ENCODE measurements at regions not wholly inside any gene's neighbourhood (a gene's known extent, or its start where the extent isn't known, plus 50 kb on each side); places are given as distances from the start of the nearest gene placed in this dataset.

DNA sequence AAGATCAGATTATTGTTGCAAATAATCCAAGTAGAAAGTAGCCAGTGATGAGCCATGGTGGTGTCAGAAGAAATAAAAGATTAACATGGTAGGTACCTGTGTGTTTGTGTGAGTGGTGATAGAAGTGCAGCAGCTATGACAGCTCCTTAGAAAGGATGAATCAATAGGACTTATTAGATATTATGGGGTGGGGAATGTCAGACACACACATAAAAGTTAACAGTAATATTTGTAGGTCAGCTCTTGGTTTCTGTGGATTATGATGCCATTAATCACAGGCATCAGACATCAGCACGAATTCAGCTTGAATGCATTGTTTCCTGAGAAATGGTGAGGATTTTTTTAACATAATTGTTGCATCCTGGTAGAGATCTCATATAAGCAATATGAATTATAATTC, 695.7 kb downstream of the CENPC start:
- no peak for TF ChIP-seq CTCF (IDR thresholded peaks at IDR 0.05; ENCODE audit: insufficient read depth, low read length)

GRCh38 chr4:66842724-66843088, 702.6 kb downstream of the CENPC start:
- no peak for DNase-seq (ENCODE audit: low read depth)
- no peak for TF ChIP-seq CTCF (IDR thresholded peaks at IDR 0.05; ENCODE audit: insufficient read depth, low read length)
- no peak overlapping the region for H3K4me3 ChIP-seq (ENCODE audit: low read depth, low read length)

More for the DNA sequence above, 695.7 kb downstream of the CENPC start:
- no peak overlapping the region for H3K4me3 ChIP-seq (ENCODE audit: low read depth, low read length)
- no peak for DNase-seq (ENCODE audit: low read depth)

DNA sequence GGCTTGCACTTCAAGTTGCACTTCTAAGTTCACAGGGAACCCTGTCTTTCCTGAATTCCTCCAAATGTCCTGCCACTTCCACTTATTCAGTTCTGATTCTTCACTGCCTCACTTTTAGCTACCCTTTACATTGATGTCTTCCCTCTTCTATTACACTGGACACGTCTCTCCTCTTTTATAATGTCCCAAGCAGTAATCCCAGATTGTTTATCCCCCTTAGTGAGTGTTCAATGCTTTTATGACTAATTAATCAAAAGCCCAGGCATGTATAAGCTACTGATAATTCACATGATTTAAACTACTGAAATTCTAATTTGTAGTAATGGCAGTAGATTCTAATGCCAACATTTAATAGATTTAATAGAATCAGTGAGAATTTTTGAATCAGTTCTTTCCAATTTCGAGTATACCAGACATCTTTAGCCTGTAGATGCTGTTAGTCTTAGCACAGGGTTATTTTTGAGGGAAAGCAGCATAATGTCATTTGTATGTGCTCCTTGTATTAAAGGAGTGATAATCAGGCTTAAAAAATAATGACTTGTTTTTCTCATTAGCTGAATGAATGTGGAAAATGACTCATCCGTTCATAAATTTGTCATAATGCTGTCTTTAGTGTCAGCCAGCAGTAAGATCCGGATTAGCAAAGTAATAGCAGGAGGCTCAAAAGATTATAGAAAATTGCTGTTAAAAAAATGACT, 703.1 kb downstream of the CENPC start:
- TF ChIP-seq CTCF (IDR thresholded peaks at IDR 0.05; ENCODE audit: insufficient read depth, low read length): no peak
- DNase-seq (ENCODE audit: low read depth): no peak
- no peak overlapping the region for H3K4me3 ChIP-seq (ENCODE audit: low read depth, low read length)

DNA sequence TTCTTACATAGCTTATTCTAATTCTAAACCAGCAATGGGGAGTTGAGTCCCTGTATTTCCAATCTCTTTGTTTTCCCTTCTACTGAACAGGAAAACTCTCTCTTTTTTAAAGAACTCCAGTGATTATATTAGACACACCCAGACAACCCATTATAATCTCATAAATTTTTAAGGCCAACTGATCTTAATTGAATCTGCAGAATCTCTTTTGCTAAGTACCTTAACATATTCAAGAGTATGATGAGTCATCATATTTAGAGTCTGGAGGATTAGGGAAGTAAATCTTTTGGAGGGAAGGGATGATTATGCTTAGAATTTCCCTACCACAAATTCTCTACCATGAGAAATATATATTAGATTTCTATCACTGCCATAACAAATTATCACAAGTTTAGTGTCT, 705.1 kb downstream of the CENPC start:
- no peak for DNase-seq (ENCODE audit: low read depth)
- H3K4me3 ChIP-seq (ENCODE audit: low read depth, low read length): no peak overlapping the region
- no peak for TF ChIP-seq CTCF (IDR thresholded peaks at IDR 0.05; ENCODE audit: insufficient read depth, low read length)

GRCh38 chr4:66837279-66837922, 707.9 kb downstream of the CENPC start:
- TF ChIP-seq CTCF (IDR thresholded peaks at IDR 0.05; ENCODE audit: insufficient read depth, low read length): no peak
- H3K4me3 ChIP-seq (ENCODE audit: low read depth, low read length): no peak overlapping the region
- peak; percentile 34 for DNase-seq (ENCODE audit: low read depth)

DNA sequence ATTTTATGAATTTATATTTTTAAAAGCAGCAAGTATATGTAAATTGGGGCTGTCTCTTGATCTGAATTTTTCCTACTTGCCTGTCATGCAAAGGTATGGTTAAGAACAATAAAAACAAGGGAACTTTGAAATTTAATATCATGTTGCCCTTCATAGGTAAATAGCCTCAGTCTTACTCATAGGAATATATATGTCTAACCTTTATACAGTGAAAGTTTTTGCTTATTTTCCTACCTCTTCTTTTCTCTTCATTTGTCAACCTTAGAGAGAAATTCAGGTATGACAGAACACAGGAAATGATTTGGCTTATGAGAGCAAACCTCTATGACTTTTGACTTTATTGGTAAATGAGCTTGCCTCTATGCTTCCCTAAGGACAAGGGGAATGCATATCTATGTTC, 716.0 kb downstream of the CENPC start:
- DNase-seq (ENCODE audit: low read depth): no peak
- no peak overlapping the region for H3K4me3 ChIP-seq (ENCODE audit: low read depth, low read length)

More for the DNA sequence above, 716.0 kb downstream of the CENPC start:
- no peak for TF ChIP-seq CTCF (IDR thresholded peaks at IDR 0.05; ENCODE audit: insufficient read depth, low read length)

All from fibroblast of the aortic adventitia (primary cell).